Fibroblast of the aortic adventitia (primary cell): ENCODE measurements at regions not wholly inside any gene's neighbourhood (a gene's known extent, or its start where the extent isn't known, plus 50 kb on each side); places are given as distances from the start of the nearest gene placed in this dataset.

Experiments used
- DNase-seq: peaks from one replicate; pipeline ENCODE4 v3.0.0-alpha.2; 2010; ENCODE audit warnings: low read depth
- H3K4me3 ChIP-seq: 2 replicates; pipeline ENCODE4 v1.5.1; 2011; ENCODE audit warnings: low read depth, mild to moderate bottlenecking, control low read depth, low read length, moderate library complexity
- CTCF ChIP-seq: IDR thresholded peaks from 2 replicates; pipeline ENCODE4 v1.5.1; 2011; ENCODE audit warnings: mild to moderate bottlenecking, low read length, control low read depth, inconsistent platforms; ENCODE audit not compliant: insufficient read depth

GRCh38 chr16:86651823-86652222, 73.5 kb downstream of the FOXL1 start:
- DNase-seq: no peak
- H3K4me3 ChIP-seq: no peak overlapping the region
- TF ChIP-seq CTCF: no peak

GRCh38 chr16:86653285-86654006, 75.1 kb downstream of the FOXL1 start:
- no peak for TF ChIP-seq CTCF
- DNase-seq: peak; percentile 50

GRCh38 chr16:86657972-86658371, 79.6 kb downstream of the FOXL1 start:
- no peak for DNase-seq
- no peak overlapping the region for H3K4me3 ChIP-seq
- no peak for TF ChIP-seq CTCF

More at GRCh38 chr16:86653285-86654006, 75.1 kb downstream of the FOXL1 start:
- H3K4me3 ChIP-seq: no peak overlapping the region

GRCh38 chr16:86660623-86661022, 82.3 kb downstream of the FOXL1 start:
- TF ChIP-seq CTCF: no peak
- H3K4me3 ChIP-seq: no peak overlapping the region
- DNase-seq: no peak

GRCh38 chr16:86661706-86662105, 83.4 kb downstream of the FOXL1 start:
- no peak for TF ChIP-seq CTCF
- DNase-seq: peak; percentile 51
- H3K4me3 ChIP-seq: no peak overlapping the region

- H3K4me3 ChIP-seq: no peak overlapping the region
- no peak for TF ChIP-seq CTCF
- no peak for DNase-seq
Observed at GRCh38 chr16:86662195-86662594, 83.8 kb downstream of the FOXL1 start.

- H3K4me3 ChIP-seq: no peak overlapping the region
- DNase-seq: no peak
- TF ChIP-seq CTCF: no peak
Observed at GRCh38 chr16:86662740-86663139, 84.4 kb downstream of the FOXL1 start.
